ENCODE measurements at regions not wholly inside any gene's neighbourhood (a gene's known extent, or its start where the extent isn't known, plus 50 kb on each side); places are given as distances from the start of the nearest gene placed in this dataset.

GRCh38 chr4:104615496-104615895 lies 120.8 kb upstream of the CXXC4 start:
- no peaks in the 10 kb centered on the region for H4K20me1 ChIP-seq (replicated peaks; ENCODE audit: control insufficient read depth, extremely low read depth, insufficient read depth, low read length)
- no peak for FAIRE-seq
- intact Hi-C loops (cut with micrococcal nuclease) (no loop called here), dilution Hi-C loops (cut with MboI; ENCODE audit: extremely low pct_ligation_motif_present, low sequenced_read_pairs) (no loop called here)
- no peak for TF ChIP-seq EZH2 (IDR thresholded peaks at IDR 0.05; ENCODE audit: borderline replicate concordance, low read depth, low read length, severe bottlenecking)
- no peak for TF ChIP-seq GATA2 (IDR thresholded peaks at IDR 0.05; ENCODE audit: insufficient read depth, insufficient read length, low read depth, low read length)
- no peak for TF ChIP-seq POLR2A (IDR thresholded peaks at IDR 0.05; ENCODE audit: low read depth, low read length)
- no peak for TF ChIP-seq FOS (IDR thresholded peaks at IDR 0.05; ENCODE audit: borderline replicate concordance, insufficient read depth, low read length)
- TF ChIP-seq MAX (IDR thresholded peaks at IDR 0.05; ENCODE audit: insufficient read depth, insufficient read length) = no peak
- TF ChIP-seq POLR2AphosphoS5 (IDR thresholded peaks at IDR 0.05; ENCODE audit: insufficient read depth, low read depth, low read length) = no peak
- TF ChIP-seq, protein P1, sequence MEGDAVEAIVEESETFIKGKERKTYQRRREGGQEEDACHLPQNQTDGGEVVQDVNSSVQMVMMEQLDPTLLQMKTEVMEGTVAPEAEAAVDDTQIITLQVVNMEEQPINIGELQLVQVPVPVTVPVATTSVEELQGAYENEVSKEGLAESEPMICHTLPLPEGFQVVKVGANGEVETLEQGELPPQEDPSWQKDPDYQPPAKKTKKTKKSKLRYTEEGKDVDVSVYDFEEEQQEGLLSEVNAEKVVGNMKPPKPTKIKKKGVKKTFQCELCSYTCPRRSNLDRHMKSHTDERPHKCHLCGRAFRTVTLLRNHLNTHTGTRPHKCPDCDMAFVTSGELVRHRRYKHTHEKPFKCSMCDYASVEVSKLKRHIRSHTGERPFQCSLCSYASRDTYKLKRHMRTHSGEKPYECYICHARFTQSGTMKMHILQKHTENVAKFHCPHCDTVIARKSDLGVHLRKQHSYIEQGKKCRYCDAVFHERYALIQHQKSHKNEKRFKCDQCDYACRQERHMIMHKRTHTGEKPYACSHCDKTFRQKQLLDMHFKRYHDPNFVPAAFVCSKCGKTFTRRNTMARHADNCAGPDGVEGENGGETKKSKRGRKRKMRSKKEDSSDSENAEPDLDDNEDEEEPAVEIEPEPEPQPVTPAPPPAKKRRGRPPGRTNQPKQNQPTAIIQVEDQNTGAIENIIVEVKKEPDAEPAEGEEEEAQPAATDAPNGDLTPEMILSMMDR (IDR thresholded peaks at IDR 0.05; ENCODE audit: extremely low read depth in 1 of 2, insufficient read depth in 1 of 2, low read depth in 1 of 2, low read length in 2 of 2) = no peak
- TF ChIP-seq MYC (IDR thresholded peaks at IDR 0.05; ENCODE audit: low read depth, low read length) = no peak
- ChIA-PET CTCF (no interaction called here), POLR2A (no interaction called here)
- H2AFZ ChIP-seq (ENCODE audit: low read depth, low read length) = no peak overlapping the region
- no peaks in the 10 kb centered on the region for H3K36me3 ChIP-seq (ENCODE audit: control insufficient read depth in 2 of 2, extremely low read depth in 1 of 2, insufficient read depth in 2 of 2, low read length in 2 of 2)
- H3K27me3 ChIP-seq (ENCODE audit: control insufficient read depth in 2 of 2, insufficient read depth in 2 of 2, low read length in 2 of 2) = no peaks in the 10 kb centered on the region
- no peak for DNase-seq (ENCODE audit: low read depth, low spot score)
- no peaks in the 10 kb centered on the region for H3K9me3 ChIP-seq (replicated peaks; ENCODE audit: control insufficient read depth, insufficient read depth, low read length)
- no peak overlapping the region for H3K27ac ChIP-seq (ENCODE audit: insufficient read depth, low read depth, low read length)
- H3K4me2 ChIP-seq (ENCODE audit: insufficient read depth, low read length) = no peak overlapping the region
- no peaks in the 10 kb centered on the region for H3K79me2 ChIP-seq (ENCODE audit: control insufficient read depth, insufficient read depth, low read length)
- H3K9me1 ChIP-seq (replicated peaks; ENCODE audit: control insufficient read depth, extremely low read depth, insufficient read depth, low read length) = no peaks in the 10 kb centered on the region
- no peak overlapping the region for H3K9ac ChIP-seq (replicated peaks; ENCODE audit: extremely low read depth, insufficient read depth, low read length)
- no peaks in the 10 kb centered on the region for H3K4me1 ChIP-seq (ENCODE audit: control insufficient read depth, extremely low read depth, insufficient read depth, low read length)
- no peak overlapping the region for H3K4me3 ChIP-seq (replicated peaks in 1 of 3; ENCODE audit: insufficient read depth in 1 of 3, low read depth in 1 of 3, low read length in 3 of 3)
- no TSS peak for BruUV-seq (replicated peaks)

All from endothelial cell of umbilical vein (primary cell).